HFF-Myc (cell line): ENCODE measurements at regions not wholly inside any gene's neighbourhood (a gene's known extent, or its start where the extent isn't known, plus 50 kb on each side); places are given as distances from the start of the nearest gene placed in this dataset.

Experiments
- DNase-seq: peaks from one replicate; pipeline ENCODE4 v3.0.0-alpha.2; 2011; ENCODE audit warnings: low read depth; ENCODE audit errors: extremely low read depth
- H3K4me3 ChIP-seq: replicated peaks from 2 replicates; pipeline ENCODE4 v1.5.1; 2011; ENCODE audit warnings: low read depth, mild to moderate bottlenecking, control low read depth, low read length
- CTCF ChIP-seq: IDR thresholded peaks from 2 replicates; pipeline ENCODE4 v1.5.1; 2012; ENCODE audit warnings: mild to moderate bottlenecking, low read depth, low read length, control low read depth; ENCODE audit errors: missing control alignments

GRCh38 chr14:61847861-61848260 lies 85.6 kb downstream of the SNAPC1 start:
- H3K4me3 ChIP-seq, result no peak overlapping the region
- DNase-seq, result no peak
- no peak for TF ChIP-seq CTCF

- no peak for DNase-seq
- no peak overlapping the region for H3K4me3 ChIP-seq
- TF ChIP-seq CTCF, result no peak
Measured at GRCh38 chr14:61854898-61855297, 92.7 kb downstream of the SNAPC1 start.

- H3K4me3 ChIP-seq, result no peak overlapping the region
- DNase-seq, result peak; percentile 12
- TF ChIP-seq CTCF, result peak; percentile 80
Measured at GRCh38 chr14:61860294-61860918, 98.2 kb downstream of the SNAPC1 start.

GRCh38 chr14:61861320-61861865 lies 99.2 kb downstream of the SNAPC1 start:
- no peak for DNase-seq
- no peak overlapping the region for H3K4me3 ChIP-seq
- TF ChIP-seq CTCF, result no peak

GRCh38 chr14:61864329-61864898 lies 102.2 kb downstream of the SNAPC1 start:
- TF ChIP-seq CTCF, result no peak
- H3K4me3 ChIP-seq, result no peak overlapping the region
- DNase-seq, result no peak

GRCh38 chr14:61866932-61867920 lies 105.0 kb downstream of the SNAPC1 start:
- no peak for TF ChIP-seq CTCF
- DNase-seq, result no peak
- H3K4me3 ChIP-seq, result no peak overlapping the region
